Mesendoderm (in vitro differentiated cells): ENCODE measurements at regions not wholly inside any gene's neighbourhood (a gene's known extent, or its start where the extent isn't known, plus 50 kb on each side); places are given as distances from the start of the nearest gene placed in this dataset.

Source experiments
- DNase-seq: peaks from one replicate; pipeline ENCODE4 v3.0.0; 2013
- H2AK5ac ChIP-seq: 2 replicates; pipeline ENCODE4 v1.6.1; 2013; ENCODE audit warnings: low read length, inconsistent platforms
- H2BK120ac ChIP-seq: 2 replicates; pipeline ENCODE4 v1.6.1; 2013; ENCODE audit warnings: low read depth, mild to moderate bottlenecking, low read length, moderate library complexity, mixed read lengths
- H2BK15ac ChIP-seq: replicated peaks from 2 replicates; pipeline ENCODE4 v1.6.1; 2013; ENCODE audit warnings: low read depth, mild to moderate bottlenecking, moderate library complexity
- H2BK5ac ChIP-seq: 2 replicates; pipeline ENCODE4 v1.6.1; 2013; ENCODE audit warnings: low read length, inconsistent platforms
- H3K18ac ChIP-seq: 2 replicates; pipeline ENCODE4 v1.6.1; 2013; ENCODE audit warnings: mild to moderate bottlenecking, low read length, mixed read lengths
- H3K23ac ChIP-seq: one replicate; pipeline ENCODE4 v1.6.1; 2013; ENCODE audit warnings: low read length
- H3K27ac ChIP-seq: 2 replicates; pipeline ENCODE4 v1.5.1; 2013; ENCODE audit warnings: low read depth, mild to moderate bottlenecking, inconsistent platforms, low read length, moderate library complexity
- H3K27me3 ChIP-seq: 2 replicates; pipeline ENCODE4 v1.6.1; 2013; ENCODE audit warnings: low read length, control low read depth, mild to moderate bottlenecking, inconsistent platforms; ENCODE audit not compliant: insufficient read depth, poor library complexity
- H3K36me3 ChIP-seq: 2 replicates; pipeline ENCODE4 v1.6.1; 2013; ENCODE audit warnings: low read length, inconsistent platforms; ENCODE audit not compliant: control insufficient read depth, insufficient read depth
- H3K4ac ChIP-seq: one replicate; pipeline ENCODE4 v1.6.1; 2013; ENCODE audit warnings: low read depth, mild to moderate bottlenecking, low read length, moderate library complexity
- H3K4me1 ChIP-seq: 2 replicates; pipeline ENCODE4 v1.6.1; 2013; ENCODE audit warnings: low read depth, low read length, inconsistent platforms; ENCODE audit not compliant: control insufficient read depth
- H3K4me2 ChIP-seq: 2 replicates; pipeline ENCODE4 v1.6.1; 2013; ENCODE audit warnings: low read length
- H3K4me3 ChIP-seq: 2 replicates; pipeline ENCODE4 v1.5.1; 2013; ENCODE audit warnings: mild to moderate bottlenecking, low read length
- H3K56ac ChIP-seq: one replicate; pipeline ENCODE4 v1.6.1; 2013; ENCODE audit warnings: low read length
- H3K79me1 ChIP-seq: 2 replicates; pipeline ENCODE4 v1.6.1; 2013; ENCODE audit warnings: low read length, inconsistent platforms
- H3K79me2 ChIP-seq: 2 replicates; pipeline ENCODE4 v1.6.1; 2013; ENCODE audit warnings: mild to moderate bottlenecking, low read length; ENCODE audit not compliant: control insufficient read depth, insufficient read depth
- H3K9ac ChIP-seq: 2 replicates; pipeline ENCODE4 v1.6.1; 2013; ENCODE audit warnings: low read length, inconsistent platforms
- H4K5ac ChIP-seq: one replicate; pipeline ENCODE4 v1.6.1; 2013; ENCODE audit warnings: low read length
- H4K8ac ChIP-seq: one replicate; pipeline ENCODE4 v1.6.1; 2013; ENCODE audit warnings: low read depth, mild to moderate bottlenecking, control low read depth, low read length, moderate library complexity
- WGBS: extraction: QIAGEN DNeasy Blood & Tissue Kit; methylation state at CpG from one replicate; pipeline ENCODE4 v1.1.7; 2013; ENCODE audit warnings: low lambda C conversion rate, missing lambda C conversion rate; ENCODE audit not compliant: insufficient coverage; ENCODE audit errors: extremely low coverage; 5-methylcytosine and 5-hydroxymethylcytosine counted together

DNA sequence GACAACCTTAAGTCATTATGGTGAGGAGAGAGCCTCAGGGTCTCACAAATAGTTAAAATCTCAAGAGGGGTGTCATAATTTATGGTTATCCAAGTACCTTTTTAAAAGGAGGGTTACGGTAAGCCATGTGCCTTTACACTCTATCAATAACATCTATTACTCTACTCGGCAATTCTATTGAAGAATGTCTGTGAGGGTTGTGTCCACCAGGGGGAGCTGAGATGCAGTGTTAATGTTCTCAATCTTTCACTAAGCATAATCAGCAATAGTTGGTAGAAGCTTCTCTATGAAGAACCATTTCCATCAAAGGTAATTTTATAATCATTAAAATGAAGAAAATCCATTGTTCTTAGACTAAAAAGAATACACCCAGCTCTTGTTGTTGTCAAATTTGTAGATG lies 457.4 kb downstream of the CENPC start:
- DNase-seq: peak; percentile 65
- Histone ChIP-seq H3K4ac (no peak overlapping the region), H3K27me3 (no peaks in the 10 kb centered on the region), H3K4me1 (no peaks in the 10 kb centered on the region), H3K4me3 (no peak overlapping the region), H3K9ac (no peak overlapping the region), H4K5ac (no peak overlapping the region), H3K36me3 (no peaks in the 10 kb centered on the region), H2AK5ac (no peak overlapping the region), H2BK120ac (no peak overlapping the region), H3K27ac (no peak overlapping the region), H2BK15ac (no peak overlapping the region), H3K18ac (no peak overlapping the region), H2BK5ac (no peak overlapping the region), H3K79me1 (no peaks in the 10 kb centered on the region), H3K79me2 (no peaks in the 10 kb centered on the region), H3K23ac (no peak overlapping the region), H4K8ac (no peak overlapping the region), H3K4me2 (no peak overlapping the region), H3K56ac (no peak overlapping the region)
- WGBS: no CpG with 5 or more reads among the region's 2 CpGs

- H3K4me1 ChIP-seq: no peaks in the 10 kb centered on the region
- H4K5ac ChIP-seq: no peak overlapping the region
- H3K27ac ChIP-seq: no peak overlapping the region
- H3K23ac ChIP-seq: no peak overlapping the region
- no peak overlapping the region for H2BK15ac ChIP-seq
- H3K56ac ChIP-seq: no peak overlapping the region
- no peak overlapping the region for H3K4ac ChIP-seq
- H3K18ac ChIP-seq: no peak overlapping the region
- H3K9ac ChIP-seq: no peak overlapping the region
- H2BK120ac ChIP-seq: no peak overlapping the region
- no peaks in the 10 kb centered on the region for H3K79me2 ChIP-seq
- no CpG with 5 or more reads among the region's 2 CpGs for WGBS
- no peak for DNase-seq
- H4K8ac ChIP-seq: no peak overlapping the region
- no peaks in the 10 kb centered on the region for H3K27me3 ChIP-seq
- H3K36me3 ChIP-seq: no peaks in the 10 kb centered on the region
- H3K4me2 ChIP-seq: no peak overlapping the region
- H2BK5ac ChIP-seq: no peak overlapping the region
- H3K79me1 ChIP-seq: no peaks in the 10 kb centered on the region
- no peak overlapping the region for H3K4me3 ChIP-seq
- no peak overlapping the region for H2AK5ac ChIP-seq
Measured at GRCh38 chr4:67084783-67085182, 460.5 kb downstream of the CENPC start.

DNA sequence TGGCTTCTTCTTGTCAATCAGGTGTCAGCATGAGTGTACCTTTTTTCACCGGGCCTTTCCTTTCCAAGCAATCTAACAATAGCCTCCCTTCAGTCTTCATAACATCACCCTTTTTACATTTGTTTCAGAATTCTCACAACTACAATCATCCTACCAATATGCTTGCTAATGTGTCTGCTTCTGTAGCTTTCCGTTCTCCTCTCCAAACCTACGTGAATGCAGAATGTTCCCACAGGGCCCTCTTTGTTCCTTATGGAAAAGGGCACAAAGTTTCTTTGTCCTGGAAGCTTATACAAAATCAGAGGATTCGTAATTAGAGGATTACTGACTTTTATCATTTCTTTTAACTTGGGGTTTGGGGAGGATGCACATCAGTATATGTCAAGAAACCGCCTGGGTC lies 461.8 kb downstream of the CENPC start:
- no peaks in the 10 kb centered on the region for H3K79me1 ChIP-seq
- no peak overlapping the region for H4K5ac ChIP-seq
- no peaks in the 10 kb centered on the region for H3K27me3 ChIP-seq
- no peak overlapping the region for H3K18ac ChIP-seq
- H2BK120ac ChIP-seq: no peak overlapping the region
- H3K56ac ChIP-seq: no peak overlapping the region
- H2BK15ac ChIP-seq: no peak overlapping the region
- no peak overlapping the region for H3K4ac ChIP-seq
- no peak overlapping the region for H3K27ac ChIP-seq
- H3K23ac ChIP-seq: no peak overlapping the region
- no CpG with 5 or more reads among the region's 5 CpGs for WGBS
- H3K4me3 ChIP-seq: no peak overlapping the region
- H2AK5ac ChIP-seq: no peak overlapping the region
- no peaks in the 10 kb centered on the region for H3K36me3 ChIP-seq
- no peak for DNase-seq
- H3K4me1 ChIP-seq: no peaks in the 10 kb centered on the region
- no peak overlapping the region for H3K9ac ChIP-seq
- H2BK5ac ChIP-seq: no peak overlapping the region
- no peak overlapping the region for H4K8ac ChIP-seq
- H3K4me2 ChIP-seq: no peak overlapping the region
- H3K79me2 ChIP-seq: no peaks in the 10 kb centered on the region

- Histone ChIP-seq H3K27ac (no peak overlapping the region), H3K79me1 (no peaks in the 10 kb centered on the region), H2BK120ac (no peak overlapping the region), H3K4me1 (no peaks in the 10 kb centered on the region), H2AK5ac (no peak overlapping the region), H3K4me2 (no peak overlapping the region), H2BK15ac (no peak overlapping the region), H2BK5ac (no peak overlapping the region), H3K4me3 (no peak overlapping the region), H4K5ac (no peak overlapping the region), H3K79me2 (no peaks in the 10 kb centered on the region), H3K23ac (no peak overlapping the region), H3K4ac (no peak overlapping the region), H3K27me3 (no peaks in the 10 kb centered on the region), H3K56ac (no peak overlapping the region), H3K18ac (no peak overlapping the region), H4K8ac (no peak overlapping the region), H3K36me3 (no peaks in the 10 kb centered on the region), H3K9ac (no peak overlapping the region)
- no CpG with 5 or more reads among the region's 5 CpGs for WGBS
- no peak for DNase-seq
Measured at GRCh38 chr4:67082746-67083145, 462.6 kb downstream of the CENPC start.

DNA sequence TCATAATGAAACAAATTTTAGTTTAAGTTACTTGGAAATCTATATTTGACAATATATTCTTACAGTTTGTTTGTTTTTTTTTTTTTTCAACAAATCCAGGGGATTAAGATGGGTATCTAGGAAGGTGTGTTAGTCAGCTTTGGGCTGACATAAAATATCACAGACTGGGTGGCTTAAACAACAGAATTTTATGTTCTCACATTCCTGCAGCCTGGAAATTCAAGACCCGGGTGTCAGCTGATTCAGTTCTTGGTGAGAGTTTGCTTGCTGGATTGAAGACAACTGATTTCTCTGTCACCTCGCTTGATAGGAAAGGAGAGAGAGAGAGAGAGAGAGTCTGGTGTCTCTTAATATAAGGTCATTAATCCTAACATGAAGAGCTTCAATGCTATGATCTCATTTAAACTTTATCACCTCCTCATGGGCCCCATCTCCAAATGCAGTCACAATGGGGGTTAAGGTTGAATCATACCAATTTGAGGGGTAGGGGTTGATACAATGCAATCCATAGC lies 465.2 kb downstream of the CENPC start:
- no peak overlapping the region for H3K27ac ChIP-seq
- H4K5ac ChIP-seq: no peak overlapping the region
- no peaks in the 10 kb centered on the region for H3K36me3 ChIP-seq
- no peaks in the 10 kb centered on the region for H3K27me3 ChIP-seq
- no peak overlapping the region for H4K8ac ChIP-seq
- no peak overlapping the region for H3K18ac ChIP-seq
- no peak overlapping the region for H3K4ac ChIP-seq
- H3K4me1 ChIP-seq: no peaks in the 10 kb centered on the region
- H2AK5ac ChIP-seq: no peak overlapping the region
- no peak overlapping the region for H2BK15ac ChIP-seq
- no peak overlapping the region for H3K23ac ChIP-seq
- no peak overlapping the region for H3K4me2 ChIP-seq
- H3K9ac ChIP-seq: no peak overlapping the region
- no peak overlapping the region for H3K56ac ChIP-seq
- H3K79me2 ChIP-seq: no peaks in the 10 kb centered on the region
- no peak overlapping the region for H3K4me3 ChIP-seq
- H2BK5ac ChIP-seq: no peak overlapping the region
- no peaks in the 10 kb centered on the region for H3K79me1 ChIP-seq
- H2BK120ac ChIP-seq: no peak overlapping the region
- WGBS: no CpG with 5 or more reads among the region's 2 CpGs
- peak; percentile 11 for DNase-seq

- WGBS: no CpG with 5 or more reads among the region's 5 CpGs
- DNase-seq: no peak
Measured at GRCh38 chr4:67071641-67072040, 473.7 kb downstream of the CENPC start.

More at GRCh38 chr4:67071641-67072040, 473.7 kb downstream of the CENPC start:
- Histone ChIP-seq H3K4ac (no peak overlapping the region), H3K4me2 (no peak overlapping the region), H3K27me3 (no peaks in the 10 kb centered on the region), H3K79me2 (no peaks in the 10 kb centered on the region), H2BK120ac (no peak overlapping the region), H4K8ac (no peak overlapping the region), H3K4me1 (no peaks in the 10 kb centered on the region), H2BK15ac (no peak overlapping the region), H3K79me1 (no peaks in the 10 kb centered on the region), H3K23ac (no peak overlapping the region), H3K36me3 (no peaks in the 10 kb centered on the region), H3K18ac (no peak overlapping the region), H3K9ac (no peak overlapping the region), H3K56ac (no peak overlapping the region), H3K27ac (no peak overlapping the region), H3K4me3 (no peak overlapping the region), H2AK5ac (no peak overlapping the region), H2BK5ac (no peak overlapping the region), H4K5ac (no peak overlapping the region)
